OCI-LY3 (cell line): ENCODE measurements at regions not wholly inside any gene's neighbourhood (a gene's known extent, or its start where the extent isn't known, plus 50 kb on each side); places are given as distances from the start of the nearest gene placed in this dataset.

Source experiments
- H2AFZ ChIP-seq: fragments of 200-600, 300-600 bp; shearing (Covaris generic); 2 replicates; pipeline ENCODE4 v1.6.0; 2014; ENCODE audit warnings: antibody characterized with exemption, low read depth, low read length
- H3K27ac ChIP-seq: fragments of 200-600, 300-600 bp; sonication (generic); 2 replicates; pipeline ENCODE4 v1.5.1; 2014; ENCODE audit warnings: mild to moderate bottlenecking, low read length, moderate library complexity, mixed read lengths
- H3K27me3 ChIP-seq: fragments of 200-600, 300-600 bp; sonication (generic); 2 replicates; pipeline ENCODE4 v1.6.1; 2014; ENCODE audit warnings: low read depth, low read length, mixed read lengths
- H3K36me3 ChIP-seq: fragments of 200-600, 300-600 bp; sonication (generic); replicated peaks from 2 replicates; pipeline ENCODE3; 2014; ENCODE audit warnings: low read depth, low read length, mixed read lengths
- H3K4me1 ChIP-seq: fragments of 300-600, 200-600 bp; sonication (generic); 2 replicates; pipeline ENCODE4 v1.6.1; 2014; ENCODE audit warnings: low read length, mixed read lengths
- H3K4me2 ChIP-seq: fragments of 200-600, 300-600 bp; sonication (generic); 2 replicates; pipeline ENCODE4 v1.6.1; 2014; ENCODE audit warnings: low read length, mixed read lengths
- H3K4me3 ChIP-seq: fragments of 300-600, 200-600 bp; sonication (generic); 2 replicates; pipeline ENCODE4 v1.5.1; 2014; ENCODE audit warnings: antibody characterized with exemption, mild to moderate bottlenecking, low read length, moderate library complexity
- H3K79me2 ChIP-seq: fragments of 300-600, 200-600 bp; shearing (Covaris generic); 2 replicates; pipeline ENCODE4 v1.6.1; 2014; ENCODE audit warnings: mild to moderate bottlenecking, low read length, mixed read lengths
- H3K9ac ChIP-seq: fragments of 300-600, 200-600 bp; shearing (Covaris generic); 2 replicates; pipeline ENCODE4 v1.6.0; 2014; ENCODE audit warnings: mild to moderate bottlenecking, low read length, moderate library complexity
- H3K9me3 ChIP-seq: fragments of 200-600, 300-600 bp; shearing (Covaris generic); 2 replicates; pipeline ENCODE4 v1.6.1; 2014; ENCODE audit warnings: low read length, mixed read lengths; ENCODE audit not compliant: insufficient read depth
- H4K20me1 ChIP-seq: fragments of 200-600, 300-600 bp; sonication (generic); 2 replicates; pipeline ENCODE4 v1.6.1; 2016; ENCODE audit warnings: low read length, mixed read lengths; ENCODE audit not compliant: insufficient read depth
- CTCF ChIP-seq: fragments of 200-600, 300-600 bp; sonication (generic); IDR thresholded peaks from 2 replicates; pipeline ENCODE4 v1.5.1; 2014; ENCODE audit warnings: antibody characterized with exemption, low read length, low read depth
- EZH2phosphoT487 ChIP-seq: fragments of 200-600 bp; shearing (Covaris generic); IDR thresholded peaks from 2 replicates; pipeline ENCODE4 v1.6.1; 2018; ENCODE audit warnings: antibody characterized with exemption, mixed run types, low read depth

- no peak overlapping the region for H3K27ac ChIP-seq
These were observed 257.8 kb downstream of the TBC1D4 start for GRCh38 chr13:75224053-75224742.

GRCh38 chr13:75222031-75222430 is 259.9 kb downstream of the TBC1D4 start:
- Histone ChIP-seq H3K9me3 (no peaks in the 10 kb centered on the region), H3K27me3 (peaks cover 12% of the 10 kb centered on the region), H4K20me1 (no peaks in the 10 kb centered on the region), H2AFZ (no peak overlapping the region), H3K4me3 (no peak overlapping the region), H3K9ac (no peak overlapping the region), H3K4me2 (no peak overlapping the region), H3K4me1 (peaks cover 7% of the 10 kb centered on the region; the same call in 1 of the 2 replicates), H3K79me2 (no peaks in the 10 kb centered on the region), H3K27ac (no peak overlapping the region), H3K36me3 (no peaks in the 10 kb centered on the region)
- TF ChIP-seq CTCF (no peak), EZH2phosphoT487 (no peak)

More at GRCh38 chr13:75224053-75224742, 257.8 kb downstream of the TBC1D4 start:
- no peak for TF ChIP-seq CTCF
- no peak for TF ChIP-seq EZH2phosphoT487
- Histone ChIP-seq H3K79me2 (no peaks in the 10 kb centered on the region), H3K9ac (no peak overlapping the region), H3K27me3 (0 out of 2 replicates have a peak, but pooled peaks cover 7% of the 10 kb centered on the region), H3K4me3 (no peak overlapping the region), H3K36me3 (no peaks in the 10 kb centered on the region), H3K9me3 (no peaks in the 10 kb centered on the region), H2AFZ (no peak overlapping the region), H3K4me2 (no peak overlapping the region), H3K4me1 (peaks cover 3% of the 10 kb centered on the region; the same call in 1 of the 2 replicates), H4K20me1 (no peaks in the 10 kb centered on the region)

GRCh38 chr13:75220861-75221260 is 261.1 kb downstream of the TBC1D4 start:
- Histone ChIP-seq H2AFZ (no peak overlapping the region), H3K4me2 (no peak overlapping the region), H3K27ac (no peak overlapping the region), H3K4me3 (no peak overlapping the region), H3K4me1 (peaks cover 7% of the 10 kb centered on the region; the same call in 1 of the 2 replicates), H3K9me3 (no peaks in the 10 kb centered on the region), H3K79me2 (no peaks in the 10 kb centered on the region), H4K20me1 (no peaks in the 10 kb centered on the region), H3K36me3 (no peaks in the 10 kb centered on the region), H3K9ac (no peak overlapping the region), H3K27me3 (peaks cover 20% of the 10 kb centered on the region)
- TF ChIP-seq CTCF (no peak), EZH2phosphoT487 (no peak)

GRCh38 chr13:75220238-75220542 is 261.8 kb downstream of the TBC1D4 start:
- H3K4me3 ChIP-seq, result peak overlapping the region; percentile 73
- no peaks in the 10 kb centered on the region for H3K79me2 ChIP-seq
- no peak overlapping the region for H3K9ac ChIP-seq
- H4K20me1 ChIP-seq, result no peaks in the 10 kb centered on the region
- no peak overlapping the region for H3K27ac ChIP-seq
- H3K4me2 ChIP-seq, result peak overlapping the region; percentile 77
- peaks cover 23% of the 10 kb centered on the region for H3K27me3 ChIP-seq
- peak overlapping the region; percentile 82 for H2AFZ ChIP-seq
- H3K9me3 ChIP-seq, result no peaks in the 10 kb centered on the region
- no peak for TF ChIP-seq CTCF
- no peak for TF ChIP-seq EZH2phosphoT487
- no peaks in the 10 kb centered on the region for H3K36me3 ChIP-seq
- H3K4me1 ChIP-seq, result peaks cover 7% of the 10 kb centered on the region; the same call in 1 of the 2 replicates
